ENCODE measurements at regions not wholly inside any gene's neighbourhood (a gene's known extent, or its start where the extent isn't known, plus 50 kb on each side); places are given as distances from the start of the nearest gene placed in this dataset.
A peak's percentile ranks its signal among the peaks of the same experiment; 100 is the strongest.

GRCh38 chr17:71168053-71168741 is 952.6 kb upstream of the SOX9 start:
- no peak for DNase-seq
- H3K4me1 Mint-ChIP-seq = no peaks in the 10 kb centered on the region
- H3K9me3 Mint-ChIP-seq = peaks cover 4 to 12% (median 5%) of the 10 kb centered on the region in 7 donors

GRCh38 chr17:71170070-71170469 is 950.8 kb upstream of the SOX9 start:
- ATAC-seq (ENCODE audit: low read depth in 2 of 2) = no peak
- Mint-ChIP-seq H3K9me3 (peaks cover 2 to 12% (median 6%) of the 10 kb centered on the region in 7 donors), H3K4me3 (no peak overlapping the region), H3K36me3 (no peaks in the 10 kb centered on the region), H3K4me1 (no peaks in the 10 kb centered on the region), H3K27ac (no peak overlapping the region), H3K27me3 (no peaks in the 10 kb centered on the region)
- DNase-seq = no peak
- no peaks in the 10 kb centered on the region for H3K36me3 ChIP-seq (ENCODE audit: control insufficient read depth, insufficient read depth, low read length)
- no peaks in the 10 kb centered on the region for H3K27me3 ChIP-seq (ENCODE audit: control insufficient read depth, insufficient read depth, low read length)
- no peaks in the 10 kb centered on the region for H3K9me3 ChIP-seq (ENCODE audit: control insufficient read depth in 2 of 2, low read length in 2 of 2)
- no peak overlapping the region for H3K4me3 ChIP-seq (ENCODE audit: low read depth, low read length)
- H3K27ac ChIP-seq (ENCODE audit: insufficient read depth, low read length, poor library complexity, severe bottlenecking) = no peak overlapping the region
- no peaks in the 10 kb centered on the region for H3K4me1 ChIP-seq (ENCODE audit: control insufficient read depth, insufficient read depth, low read length, poor library complexity, severe bottlenecking)

More at GRCh38 chr17:71168053-71168741, 952.6 kb upstream of the SOX9 start:
- H3K36me3 ChIP-seq (ENCODE audit: control insufficient read depth, insufficient read depth, low read length) = no peaks in the 10 kb centered on the region
- no peak for ATAC-seq (ENCODE audit: low read depth in 2 of 2)
- no peaks in the 10 kb centered on the region for H3K36me3 Mint-ChIP-seq
- no peaks in the 10 kb centered on the region for H3K27me3 Mint-ChIP-seq
- peak overlapping the region in 1 of 3 donors; percentile 82 for H3K27ac Mint-ChIP-seq
- no peaks in the 10 kb centered on the region for H3K4me1 ChIP-seq (ENCODE audit: control insufficient read depth, insufficient read depth, low read length, poor library complexity, severe bottlenecking)
- H3K27me3 ChIP-seq (ENCODE audit: control insufficient read depth, insufficient read depth, low read length) = no peaks in the 10 kb centered on the region
- H3K27ac ChIP-seq (ENCODE audit: insufficient read depth, low read length, poor library complexity, severe bottlenecking) = no peak overlapping the region
- H3K4me3 ChIP-seq (ENCODE audit: low read depth, low read length) = no peak overlapping the region
- H3K4me3 Mint-ChIP-seq = no peak overlapping the region
- H3K9me3 ChIP-seq (ENCODE audit: control insufficient read depth in 2 of 2, low read length in 2 of 2) = peaks cover 0 to 3% of the 10 kb centered on the region in 2 experiments

- H3K27ac ChIP-seq (ENCODE audit: insufficient read depth, low read length, poor library complexity, severe bottlenecking) = no peak overlapping the region
- H3K27me3 ChIP-seq (ENCODE audit: control insufficient read depth, insufficient read depth, low read length) = no peaks in the 10 kb centered on the region
Measured at GRCh38 chr17:71171270-71171669, 949.5 kb upstream of the SOX9 start.

GRCh38 chr17:71173991-71174390 is 946.8 kb upstream of the SOX9 start:
- H3K27ac Mint-ChIP-seq = no peak overlapping the region

More at GRCh38 chr17:71171270-71171669, 949.5 kb upstream of the SOX9 start:
- no peaks in the 10 kb centered on the region for H3K9me3 ChIP-seq (ENCODE audit: control insufficient read depth in 2 of 2, low read length in 2 of 2)
- H3K4me1 ChIP-seq (ENCODE audit: control insufficient read depth, insufficient read depth, low read length, poor library complexity, severe bottlenecking) = no peaks in the 10 kb centered on the region
- no peak for ATAC-seq (ENCODE audit: low read depth in 2 of 2)
- H3K4me3 Mint-ChIP-seq = no peak overlapping the region
- H3K27ac Mint-ChIP-seq = no peak overlapping the region
- no peaks in the 10 kb centered on the region for H3K4me1 Mint-ChIP-seq
- H3K36me3 Mint-ChIP-seq = no peaks in the 10 kb centered on the region
- H3K4me3 ChIP-seq (ENCODE audit: low read depth, low read length) = no peak overlapping the region
- H3K36me3 ChIP-seq (ENCODE audit: control insufficient read depth, insufficient read depth, low read length) = no peaks in the 10 kb centered on the region
- peaks cover 2 to 12% (median 6%) of the 10 kb centered on the region in 7 donors for H3K9me3 Mint-ChIP-seq
- DNase-seq = no peak
- no peaks in the 10 kb centered on the region for H3K27me3 Mint-ChIP-seq

GRCh38 chr17:71176331-71176730 is 944.5 kb upstream of the SOX9 start:
- Histone ChIP-seq H3K4me3 (ENCODE audit: low read depth, low read length) (no peak overlapping the region), H3K9me3 (ENCODE audit: control insufficient read depth in 2 of 2, low read length in 2 of 2) (peaks cover 0 to 1% of the 10 kb centered on the region in 2 experiments), H3K27me3 (ENCODE audit: control insufficient read depth, insufficient read depth, low read length) (no peaks in the 10 kb centered on the region), H3K4me1 (ENCODE audit: control insufficient read depth, insufficient read depth, low read length, poor library complexity, severe bottlenecking) (no peaks in the 10 kb centered on the region), H3K36me3 (ENCODE audit: control insufficient read depth, insufficient read depth, low read length) (no peaks in the 10 kb centered on the region), H3K27ac (ENCODE audit: insufficient read depth, low read length, poor library complexity, severe bottlenecking) (no peak overlapping the region)
- ATAC-seq (ENCODE audit: low read depth in 2 of 2) (no peak), DNase-seq (no peak)
- H3K4me3 Mint-ChIP-seq = no peak overlapping the region
- H3K36me3 Mint-ChIP-seq = no peaks in the 10 kb centered on the region
- H3K27ac Mint-ChIP-seq = no peak overlapping the region
- H3K4me1 Mint-ChIP-seq = no peaks in the 10 kb centered on the region
- H3K27me3 Mint-ChIP-seq = no peaks in the 10 kb centered on the region
- H3K9me3 Mint-ChIP-seq = peaks cover 2 to 19% (median 6%) of the 10 kb centered on the region in 7 donors

More at GRCh38 chr17:71173991-71174390, 946.8 kb upstream of the SOX9 start:
- H3K9me3 Mint-ChIP-seq = peaks cover 2 to 19% (median 6%) of the 10 kb centered on the region in 7 donors
- no peaks in the 10 kb centered on the region for H3K36me3 Mint-ChIP-seq
- Histone ChIP-seq H3K27me3 (ENCODE audit: control insufficient read depth, insufficient read depth, low read length) (no peaks in the 10 kb centered on the region), H3K36me3 (ENCODE audit: control insufficient read depth, insufficient read depth, low read length) (no peaks in the 10 kb centered on the region), H3K27ac (ENCODE audit: insufficient read depth, low read length, poor library complexity, severe bottlenecking) (no peak overlapping the region), H3K4me1 (ENCODE audit: control insufficient read depth, insufficient read depth, low read length, poor library complexity, severe bottlenecking) (no peaks in the 10 kb centered on the region), H3K4me3 (ENCODE audit: low read depth, low read length) (no peak overlapping the region), H3K9me3 (ENCODE audit: control insufficient read depth in 2 of 2, low read length in 2 of 2) (no peaks in the 10 kb centered on the region)
- no peaks in the 10 kb centered on the region for H3K4me1 Mint-ChIP-seq
- no peaks in the 10 kb centered on the region for H3K27me3 Mint-ChIP-seq
- no peak overlapping the region for H3K4me3 Mint-ChIP-seq
- DNase-seq (no peak), ATAC-seq (ENCODE audit: low read depth in 2 of 2) (no peak)

- H3K4me3 ChIP-seq (ENCODE audit: low read depth, low read length) = no peak overlapping the region
- peaks cover 0 to 1% of the 10 kb centered on the region in 2 experiments for H3K9me3 ChIP-seq (ENCODE audit: control insufficient read depth in 2 of 2, low read length in 2 of 2)
- no peaks in the 10 kb centered on the region for H3K27me3 ChIP-seq (ENCODE audit: control insufficient read depth, insufficient read depth, low read length)
- Mint-ChIP-seq H3K36me3 (no peaks in the 10 kb centered on the region), H3K4me3 (no peak overlapping the region), H3K9me3 (peaks cover 0 to 15% (median 6%) of the 10 kb centered on the region in 7 donors), H3K4me1 (no peaks in the 10 kb centered on the region), H3K27me3 (no peaks in the 10 kb centered on the region), H3K27ac (no peak overlapping the region)
- ATAC-seq (ENCODE audit: low read depth in 2 of 2) (no peak), DNase-seq (no peak)
- no peaks in the 10 kb centered on the region for H3K36me3 ChIP-seq (ENCODE audit: control insufficient read depth, insufficient read depth, low read length)
- H3K27ac ChIP-seq (ENCODE audit: insufficient read depth, low read length, poor library complexity, severe bottlenecking) = no peak overlapping the region
- H3K4me1 ChIP-seq (ENCODE audit: control insufficient read depth, insufficient read depth, low read length, poor library complexity, severe bottlenecking) = no peaks in the 10 kb centered on the region
Measured at GRCh38 chr17:71176928-71177443, 943.8 kb upstream of the SOX9 start.

- H3K9me3 Mint-ChIP-seq = peaks cover 0 to 14% (median 4%) of the 10 kb centered on the region in 7 donors
- no peak for ATAC-seq (ENCODE audit: low read depth in 2 of 2)
- no peak for DNase-seq
Measured at GRCh38 chr17:71180801-71181385, 939.9 kb upstream of the SOX9 start.

More at GRCh38 chr17:71180801-71181385, 939.9 kb upstream of the SOX9 start:
- Histone ChIP-seq H3K36me3 (ENCODE audit: control insufficient read depth, insufficient read depth, low read length) (no peaks in the 10 kb centered on the region), H3K27me3 (ENCODE audit: control insufficient read depth, insufficient read depth, low read length) (no peaks in the 10 kb centered on the region), H3K4me1 (ENCODE audit: control insufficient read depth, insufficient read depth, low read length, poor library complexity, severe bottlenecking) (no peaks in the 10 kb centered on the region), H3K27ac (ENCODE audit: insufficient read depth, low read length, poor library complexity, severe bottlenecking) (no peak overlapping the region), H3K4me3 (ENCODE audit: low read depth, low read length) (no peak overlapping the region), H3K9me3 (ENCODE audit: control insufficient read depth in 2 of 2, low read length in 2 of 2) (peaks cover 0 to 1% of the 10 kb centered on the region in 2 experiments)
- Mint-ChIP-seq H3K27ac (peak overlapping the region in 1 of 3 donors; percentile 57), H3K27me3 (no peaks in the 10 kb centered on the region), H3K4me3 (no peak overlapping the region), H3K36me3 (no peaks in the 10 kb centered on the region), H3K4me1 (no peaks in the 10 kb centered on the region)
